ENCODE measurements at regions not wholly inside any gene's neighbourhood (a gene's known extent, or its start where the extent isn't known, plus 50 kb on each side); places are given as distances from the start of the nearest gene placed in this dataset.
A peak's percentile ranks its signal among the peaks of the same experiment; 100 is the strongest.

DNA sequence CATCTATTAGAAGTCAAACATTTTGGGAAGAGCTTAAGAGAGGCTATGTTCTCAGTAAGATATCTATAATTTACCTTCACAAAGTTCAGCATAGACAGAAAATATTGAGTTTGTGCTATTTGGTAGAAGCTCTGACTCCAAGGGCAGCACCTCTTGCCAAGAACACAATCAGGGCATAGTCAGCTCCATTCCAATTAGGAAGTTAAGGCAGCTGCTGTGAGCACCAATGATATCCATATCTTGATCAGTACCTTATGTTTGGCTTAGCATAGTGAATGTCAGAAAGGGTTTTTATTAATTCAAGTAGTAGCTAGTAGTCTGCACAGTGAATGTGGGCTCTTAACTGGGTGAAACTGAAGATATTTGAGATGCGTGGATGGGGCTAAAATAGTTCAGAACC, 86.4 kb upstream of the SPRED2 start:
- no peak overlapping the region for H3K27ac Mint-ChIP-seq
- no peak for ATAC-seq
- no peak for DNase-seq (ENCODE audit: low spot score in 2 of 2)
- H3K36me3 Mint-ChIP-seq, result no peaks in the 10 kb centered on the region
- H3K9me3 Mint-ChIP-seq, result peaks cover 0 to 5% of the 10 kb centered on the region in 2 donors

- DNase-seq (ENCODE audit: low spot score in 2 of 2) (no peak), ATAC-seq (peak in 1 of 2 donors; percentile 54)
- Mint-ChIP-seq H3K9me3 (no peaks in the 10 kb centered on the region), H3K36me3 (no peaks in the 10 kb centered on the region), H3K27ac (no peak overlapping the region)
These were observed 82.3 kb upstream of the SPRED2 start for GRCh38 chr2:65514555-65515195.

DNA sequence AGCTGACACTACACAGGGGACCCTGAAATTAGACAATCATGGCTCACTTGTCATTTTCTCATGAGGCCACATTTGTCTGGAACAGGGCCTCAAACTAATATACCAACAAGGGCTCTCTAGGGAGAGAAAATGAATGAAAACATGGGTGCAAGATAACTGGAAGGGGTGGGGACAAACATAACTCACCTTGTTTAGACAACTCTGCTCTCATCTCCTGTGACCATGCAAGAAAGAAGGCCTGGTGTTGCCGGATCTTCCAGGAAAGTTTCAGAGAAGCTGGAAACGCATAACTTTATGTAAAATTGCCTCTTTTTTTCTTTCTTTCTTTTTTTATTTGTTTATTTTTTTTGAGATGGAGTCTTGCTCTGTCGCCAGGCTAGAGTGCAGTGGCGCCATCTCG, 80.4 kb upstream of the SPRED2 start:
- Mint-ChIP-seq H3K9me3 (no peaks in the 10 kb centered on the region), H3K36me3 (no peaks in the 10 kb centered on the region), H3K27ac (no peak overlapping the region)
- ATAC-seq (no peak), DNase-seq (ENCODE audit: low spot score in 2 of 2) (no peak)

DNA sequence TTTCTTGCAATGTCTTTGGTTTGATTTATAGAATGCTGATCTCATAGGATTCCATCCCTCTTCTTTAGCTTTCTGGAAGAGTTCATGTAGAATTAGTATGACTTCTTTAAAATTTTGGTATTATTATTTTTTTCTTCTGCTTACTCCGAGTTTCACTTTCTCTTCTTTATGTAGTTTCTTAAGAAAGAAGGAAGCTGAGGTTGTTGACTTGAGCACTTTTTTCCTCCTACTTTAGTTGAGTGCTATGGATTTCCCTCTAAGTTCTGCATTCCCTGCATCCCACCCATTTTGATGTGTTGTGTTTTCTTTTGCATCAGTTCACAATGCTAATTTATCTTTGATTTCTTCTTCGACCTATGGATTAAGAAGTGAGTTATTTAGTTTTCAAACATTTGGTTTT, 78.9 kb upstream of the SPRED2 start:
- no peak for ATAC-seq
- DNase-seq (ENCODE audit: low spot score in 2 of 2), result no peak
- Mint-ChIP-seq H3K9me3 (no peaks in the 10 kb centered on the region), H3K36me3 (no peaks in the 10 kb centered on the region), H3K27ac (no peak overlapping the region)

DNA sequence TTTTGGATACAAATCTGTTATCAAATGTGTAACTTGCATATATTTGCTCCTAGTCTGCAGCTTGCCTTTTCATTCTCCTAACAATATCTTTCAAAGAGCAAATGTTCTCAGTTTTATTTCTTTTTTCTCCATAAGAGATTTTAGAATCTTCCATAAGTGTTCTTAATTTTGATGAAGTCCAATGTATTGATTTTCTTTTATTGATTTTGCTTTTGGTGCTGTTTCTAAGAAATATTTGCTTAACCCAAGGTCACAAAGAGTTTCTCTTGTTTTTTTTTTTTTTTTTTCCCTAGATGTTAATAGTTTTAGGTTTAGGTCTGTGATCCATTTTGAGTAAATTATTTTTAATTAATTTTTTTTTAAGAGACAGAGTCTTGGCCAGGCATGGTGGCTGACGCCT, 75.8 kb upstream of the SPRED2 start:
- no peak for ATAC-seq
- H3K9me3 Mint-ChIP-seq, result no peaks in the 10 kb centered on the region
- DNase-seq (ENCODE audit: low spot score in 2 of 2), result no peak
- no peak overlapping the region for H3K27ac Mint-ChIP-seq
- no peaks in the 10 kb centered on the region for H3K36me3 Mint-ChIP-seq

- Mint-ChIP-seq H3K9me3 (no peaks in the 10 kb centered on the region), H3K27ac (no peak overlapping the region), H3K36me3 (no peaks in the 10 kb centered on the region)
- no peak for ATAC-seq
- DNase-seq (ENCODE audit: low spot score in 2 of 2), result no peak
These were observed 75.0 kb upstream of the SPRED2 start for GRCh38 chr2:65507102-65508069.

DNA sequence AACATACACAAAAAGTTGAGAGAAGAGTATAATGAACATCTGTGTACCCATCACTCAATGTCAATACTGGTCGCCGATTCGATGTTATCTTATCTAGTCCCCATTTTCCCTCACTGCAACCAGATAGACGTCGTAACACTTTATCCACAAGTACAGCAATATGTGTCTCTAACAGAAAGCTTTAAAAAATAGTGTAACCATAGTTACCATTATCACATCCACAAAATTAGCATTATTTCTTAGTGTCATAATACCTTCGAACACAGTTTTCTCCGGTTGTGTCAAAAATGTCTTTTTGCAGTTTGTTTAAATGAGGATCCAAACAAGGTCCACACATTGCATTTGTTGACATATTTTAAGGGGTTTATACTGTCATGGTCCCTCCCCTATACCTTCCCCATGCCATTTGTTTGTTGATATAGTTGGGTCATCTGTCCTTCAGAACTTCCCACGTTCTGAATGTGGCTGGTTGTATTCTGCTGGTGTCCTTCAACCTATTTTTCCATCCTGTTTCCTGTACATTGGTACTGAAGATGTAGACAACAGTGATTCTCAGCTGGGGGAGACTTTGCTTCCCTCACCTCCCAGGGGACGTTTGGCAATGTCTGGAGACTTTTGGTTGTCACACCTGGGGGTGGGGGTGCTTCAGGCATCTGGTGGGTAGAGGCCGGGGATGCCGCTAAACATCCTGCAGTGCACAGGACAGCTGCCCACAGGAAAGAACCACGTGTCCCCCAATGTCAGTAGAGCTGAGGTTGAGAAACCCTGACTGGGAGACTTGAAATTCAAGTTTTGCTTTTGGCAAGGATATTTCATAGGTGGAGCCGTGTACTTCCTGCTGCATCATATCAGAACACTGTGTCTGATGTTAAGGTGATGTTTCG, 72.7 kb upstream of the SPRED2 start:
- no peak for DNase-seq (ENCODE audit: low spot score in 2 of 2)
- Mint-ChIP-seq H3K27ac (no peak overlapping the region), H3K36me3 (no peaks in the 10 kb centered on the region), H3K9me3 (no peaks in the 10 kb centered on the region)
- no peak for ATAC-seq

DNA sequence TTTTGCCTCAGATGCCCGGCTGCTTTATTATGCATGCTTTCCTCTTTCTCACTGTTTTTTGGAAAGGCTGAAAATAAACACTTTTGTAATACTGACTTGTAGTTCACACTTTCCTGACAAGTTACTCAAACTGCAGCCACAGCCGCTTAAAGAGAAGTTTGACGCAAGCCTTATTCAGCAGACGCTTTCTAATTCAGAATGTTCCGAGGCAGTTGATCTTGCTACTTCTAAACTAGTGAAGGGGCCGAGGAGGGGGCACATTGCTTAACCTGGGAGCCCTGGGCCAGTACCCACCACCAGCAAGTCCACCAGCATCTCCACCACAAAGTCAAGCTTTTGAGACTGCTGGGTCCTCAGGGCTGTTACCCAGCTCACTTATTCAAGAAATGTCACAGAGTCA, 71.8 kb upstream of the SPRED2 start:
- DNase-seq (ENCODE audit: low spot score in 2 of 2) (no peak), ATAC-seq (no peak)
- H3K27ac Mint-ChIP-seq, result no peak overlapping the region
- no peaks in the 10 kb centered on the region for H3K36me3 Mint-ChIP-seq
- no peaks in the 10 kb centered on the region for H3K9me3 Mint-ChIP-seq

DNA sequence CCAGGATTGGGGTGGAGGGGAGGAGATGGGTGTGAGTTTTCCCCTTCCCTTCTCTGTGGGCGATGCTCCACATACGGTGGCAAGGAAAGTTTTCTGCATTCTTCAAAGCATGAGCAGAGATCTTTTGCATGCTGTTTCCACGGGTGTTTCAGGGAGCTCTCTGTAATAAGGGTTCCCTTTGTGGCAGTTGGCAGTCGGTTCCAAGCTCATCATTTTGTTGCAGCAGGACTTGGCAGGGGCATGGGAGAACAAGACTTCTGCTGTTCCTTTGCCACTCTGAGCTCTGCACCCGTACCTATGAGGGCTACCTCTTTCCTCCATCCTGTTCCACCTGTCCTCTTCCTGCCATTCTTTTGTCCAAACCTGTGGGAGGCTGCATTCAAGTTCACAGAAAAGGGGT, 71.3 kb upstream of the SPRED2 start:
- Mint-ChIP-seq H3K27ac (no peak overlapping the region), H3K9me3 (no peaks in the 10 kb centered on the region), H3K36me3 (no peaks in the 10 kb centered on the region)
- DNase-seq (ENCODE audit: low spot score in 2 of 2) (no peak), ATAC-seq (no peak)

DNA sequence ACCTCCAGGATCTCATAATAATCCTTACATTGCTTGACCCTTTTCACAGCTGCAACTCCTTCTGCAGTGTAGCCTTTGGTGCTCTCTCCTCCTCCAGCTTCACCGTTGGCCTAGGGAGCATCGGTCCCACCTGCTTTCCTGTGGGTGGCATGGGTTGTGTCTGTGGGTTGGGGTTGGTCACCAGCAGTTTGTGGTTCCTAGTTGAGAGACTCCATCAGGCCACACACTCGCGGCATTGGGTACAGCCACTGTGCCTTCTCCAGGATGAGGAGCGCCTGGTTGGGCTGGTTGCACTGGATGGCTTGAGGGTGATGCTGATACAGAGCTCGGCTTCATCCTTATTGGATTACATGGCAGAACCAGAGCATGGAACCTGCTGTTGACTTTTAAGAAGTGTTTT, 69.4 kb upstream of the SPRED2 start:
- H3K36me3 Mint-ChIP-seq, result no peaks in the 10 kb centered on the region
- no peaks in the 10 kb centered on the region for H3K9me3 Mint-ChIP-seq
- no peak for DNase-seq (ENCODE audit: low spot score in 2 of 2)
- no peak overlapping the region for H3K27ac Mint-ChIP-seq
- ATAC-seq, result no peak

DNA sequence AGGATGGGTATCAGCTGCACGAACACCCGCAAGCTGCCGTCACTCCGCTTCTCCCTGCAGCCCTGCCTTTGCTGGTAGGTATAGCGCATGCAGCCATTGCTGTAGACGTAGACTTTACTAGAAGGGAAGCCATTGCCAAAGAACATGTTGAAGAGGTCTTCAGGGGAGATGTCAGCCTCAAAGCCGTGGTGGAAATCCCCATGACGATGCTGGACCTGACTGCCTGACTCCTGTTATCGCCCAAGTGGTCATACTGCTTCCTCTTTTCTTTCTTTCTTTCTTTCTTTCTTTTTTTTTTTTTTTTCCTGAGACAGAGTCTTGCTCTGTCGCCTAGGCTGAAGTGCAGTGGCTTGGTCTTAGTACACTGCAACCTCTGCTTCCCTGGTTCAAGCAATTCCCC, 68.7 kb upstream of the SPRED2 start:
- H3K36me3 Mint-ChIP-seq, result no peaks in the 10 kb centered on the region
- H3K9me3 Mint-ChIP-seq, result no peaks in the 10 kb centered on the region
- ATAC-seq (no peak), DNase-seq (ENCODE audit: low spot score in 2 of 2) (no peak)
- no peak overlapping the region for H3K27ac Mint-ChIP-seq

- DNase-seq (ENCODE audit: low spot score in 2 of 2) (no peak), ATAC-seq (no peak)
- Mint-ChIP-seq H3K9me3 (no peaks in the 10 kb centered on the region), H3K36me3 (no peaks in the 10 kb centered on the region), H3K27ac (no peak overlapping the region)
These were observed 68.1 kb upstream of the SPRED2 start for GRCh38 chr2:65500310-65501040.

DNA sequence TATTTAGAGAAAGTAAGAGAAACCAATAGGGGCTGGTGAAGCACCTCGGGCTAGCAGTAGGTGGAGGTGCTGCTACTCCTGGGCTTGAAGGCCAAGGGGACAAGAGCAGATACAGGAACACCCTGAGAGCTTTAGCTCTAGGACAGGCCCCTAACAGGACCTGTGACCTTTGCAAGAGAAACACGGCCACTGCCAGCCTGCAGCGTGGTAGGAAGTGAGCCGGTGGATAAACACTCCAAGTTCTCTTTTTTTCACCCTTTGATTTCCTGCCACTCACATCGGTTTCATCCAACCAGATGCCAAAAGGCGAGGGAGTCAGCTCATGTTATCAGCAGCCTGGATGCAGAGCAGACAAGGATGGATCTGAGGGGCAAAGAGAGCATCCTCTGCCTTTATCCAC, 66.8 kb upstream of the SPRED2 start:
- Mint-ChIP-seq H3K36me3 (no peaks in the 10 kb centered on the region), H3K27ac (no peak overlapping the region), H3K9me3 (no peaks in the 10 kb centered on the region)
- DNase-seq (ENCODE audit: low spot score in 2 of 2) (no peak), ATAC-seq (no peak)

DNA sequence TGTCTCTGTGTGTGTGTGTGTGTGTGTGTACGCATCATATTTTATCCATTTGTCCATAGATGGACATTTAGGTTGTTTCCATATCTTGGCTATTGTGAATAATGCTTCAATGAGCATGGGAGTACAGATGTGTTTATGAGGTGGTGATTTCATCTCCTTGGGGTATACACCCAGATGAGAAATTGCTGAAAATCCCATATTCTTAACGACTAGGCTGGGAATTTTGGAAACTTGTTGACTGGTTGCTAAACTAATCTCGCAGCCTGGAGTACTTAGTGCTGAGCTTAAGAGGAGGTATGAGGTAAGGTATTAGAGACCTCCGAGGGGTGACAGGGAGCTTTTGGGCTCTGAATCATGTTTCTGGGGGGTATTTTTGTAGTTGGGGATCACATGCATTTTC, 66.0 kb upstream of the SPRED2 start:
- Mint-ChIP-seq H3K27ac (no peak overlapping the region), H3K9me3 (no peaks in the 10 kb centered on the region), H3K36me3 (no peaks in the 10 kb centered on the region)
- DNase-seq (ENCODE audit: low spot score in 2 of 2) (no peak), ATAC-seq (no peak)

- Mint-ChIP-seq H3K27ac (no peak overlapping the region), H3K9me3 (no peaks in the 10 kb centered on the region), H3K36me3 (no peaks in the 10 kb centered on the region)
- ATAC-seq (no peak), DNase-seq (ENCODE audit: low spot score in 2 of 2) (no peak)
These were observed 63.0 kb upstream of the SPRED2 start for GRCh38 chr2:65495251-65495877.

- no peak overlapping the region for H3K27ac Mint-ChIP-seq
- peaks cover 0 to 5% of the 10 kb centered on the region in 2 donors for H3K36me3 Mint-ChIP-seq
- ATAC-seq (no peak), DNase-seq (ENCODE audit: low spot score in 2 of 2) (no peak)
- no peaks in the 10 kb centered on the region for H3K9me3 Mint-ChIP-seq
These were observed 61.7 kb upstream of the SPRED2 start for GRCh38 chr2:65494078-65494477.

Measured in activated naive CD4-positive, alpha-beta T cell treated with anti-CD3 and anti-CD28 coated beads, Interleukin-2, amount 50 U/mL, for 72 hours (primary cell).